Endothelial cell (in vitro differentiated cells): ENCODE measurements at regions not wholly inside any gene's neighbourhood (a gene's known extent, or its start where the extent isn't known, plus 50 kb on each side); places are given as distances from the start of the nearest gene placed in this dataset.

ENCODE experiments used
- DNase-seq: peaks from one replicate; pipeline ENCODE4 v3.0.0; 2021; ENCODE audit warnings: low spot score
- H3K27ac Mint-ChIP-seq: one replicate; pipeline ENCODE4 v1.8.0; 2021; ENCODE audit warnings: mixed read lengths, inconsistent platforms; ENCODE audit not compliant: unreplicated experiment
- H3K27me3 Mint-ChIP-seq: one replicate; pipeline ENCODE4 v1.8.0; 2021; ENCODE audit warnings: mild to moderate bottlenecking, moderate library complexity, mixed read lengths, inconsistent platforms; ENCODE audit not compliant: unreplicated experiment
- H3K36me3 Mint-ChIP-seq: one replicate; pipeline ENCODE4 v1.8.0; 2021; ENCODE audit warnings: mild to moderate bottlenecking, low read depth, mixed read lengths, inconsistent platforms; ENCODE audit not compliant: unreplicated experiment
- H3K4me1 Mint-ChIP-seq: one replicate; pipeline ENCODE4 v1.8.0; 2021; ENCODE audit warnings: mild to moderate bottlenecking, mixed read lengths, inconsistent platforms; ENCODE audit not compliant: unreplicated experiment
- H3K4me3 Mint-ChIP-seq: one replicate; pipeline ENCODE4 v1.8.0; 2021; ENCODE audit warnings: mild to moderate bottlenecking, mixed read lengths, inconsistent platforms; ENCODE audit not compliant: unreplicated experiment
- H3K9me3 Mint-ChIP-seq: one replicate; pipeline ENCODE4 v1.8.0; 2021; ENCODE audit warnings: mixed read lengths, inconsistent platforms; ENCODE audit not compliant: unreplicated experiment
- TF ChIP-seq, protein P1 (sequence below): fragments of 200-600 bp; sonication (generic); IDR thresholded peaks from one replicate; pipeline ENCODE4 v1.5.0; 2021; ENCODE audit warnings: antibody characterized with exemption; ENCODE audit not compliant: unreplicated experiment

DNA sequence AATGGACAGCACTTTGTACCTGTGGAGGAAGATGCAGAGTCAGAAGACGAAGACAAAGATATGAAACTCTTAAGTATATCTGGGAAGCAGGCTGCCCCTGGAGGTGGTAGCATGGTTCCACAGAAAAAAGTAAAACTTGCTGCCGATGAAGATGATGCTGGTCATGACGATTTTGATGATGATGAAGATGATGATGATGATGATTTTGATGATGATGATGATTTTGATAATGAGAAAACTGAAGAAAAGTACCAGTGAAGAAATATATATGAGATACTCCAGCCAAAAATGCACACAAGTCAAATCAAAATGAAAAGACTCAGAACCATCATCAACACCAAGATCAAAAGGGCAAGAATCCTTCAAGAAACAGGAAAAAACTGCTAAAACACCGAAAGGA lies 268.5 kb upstream of the EEF2KMT start:
- Mint-ChIP-seq H3K36me3 (no peaks in the 10 kb centered on the region), H3K9me3 (no peaks in the 10 kb centered on the region), H3K4me3 (no peak overlapping the region), H3K4me1 (peaks cover 3% of the 10 kb centered on the region), H3K27ac (no peak overlapping the region), H3K27me3 (peaks cover 5% of the 10 kb centered on the region)
- TF ChIP-seq, protein P1, sequence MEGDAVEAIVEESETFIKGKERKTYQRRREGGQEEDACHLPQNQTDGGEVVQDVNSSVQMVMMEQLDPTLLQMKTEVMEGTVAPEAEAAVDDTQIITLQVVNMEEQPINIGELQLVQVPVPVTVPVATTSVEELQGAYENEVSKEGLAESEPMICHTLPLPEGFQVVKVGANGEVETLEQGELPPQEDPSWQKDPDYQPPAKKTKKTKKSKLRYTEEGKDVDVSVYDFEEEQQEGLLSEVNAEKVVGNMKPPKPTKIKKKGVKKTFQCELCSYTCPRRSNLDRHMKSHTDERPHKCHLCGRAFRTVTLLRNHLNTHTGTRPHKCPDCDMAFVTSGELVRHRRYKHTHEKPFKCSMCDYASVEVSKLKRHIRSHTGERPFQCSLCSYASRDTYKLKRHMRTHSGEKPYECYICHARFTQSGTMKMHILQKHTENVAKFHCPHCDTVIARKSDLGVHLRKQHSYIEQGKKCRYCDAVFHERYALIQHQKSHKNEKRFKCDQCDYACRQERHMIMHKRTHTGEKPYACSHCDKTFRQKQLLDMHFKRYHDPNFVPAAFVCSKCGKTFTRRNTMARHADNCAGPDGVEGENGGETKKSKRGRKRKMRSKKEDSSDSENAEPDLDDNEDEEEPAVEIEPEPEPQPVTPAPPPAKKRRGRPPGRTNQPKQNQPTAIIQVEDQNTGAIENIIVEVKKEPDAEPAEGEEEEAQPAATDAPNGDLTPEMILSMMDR: no peak
- no peak for DNase-seq

DNA sequence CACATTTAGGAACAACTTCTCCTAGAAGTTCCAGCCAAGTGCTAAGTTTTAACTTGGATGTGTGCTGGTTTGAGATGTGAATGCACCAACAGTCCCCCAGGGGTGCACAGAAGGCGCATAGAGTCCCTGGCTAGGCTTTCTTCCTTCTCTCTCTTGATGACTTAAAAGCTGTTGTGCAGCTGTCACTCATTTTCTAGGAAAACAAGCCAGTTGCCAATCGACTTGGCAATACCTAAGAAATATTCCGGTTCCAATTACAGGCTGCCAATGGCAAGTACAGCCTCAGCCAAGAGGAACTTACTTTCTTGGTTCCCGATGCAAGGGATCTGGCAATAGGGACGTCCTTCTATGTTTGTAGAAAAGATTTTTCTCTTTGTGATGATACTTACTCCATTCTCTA lies 266.6 kb upstream of the EEF2KMT start:
- no peak overlapping the region for H3K27ac Mint-ChIP-seq
- H3K4me1 Mint-ChIP-seq: no peaks in the 10 kb centered on the region
- H3K4me3 Mint-ChIP-seq: no peak overlapping the region
- no peak for DNase-seq
- TF ChIP-seq, protein P1: no peak
- no peaks in the 10 kb centered on the region for H3K9me3 Mint-ChIP-seq
- H3K27me3 Mint-ChIP-seq: peaks cover 2% of the 10 kb centered on the region
- no peaks in the 10 kb centered on the region for H3K36me3 Mint-ChIP-seq

DNA sequence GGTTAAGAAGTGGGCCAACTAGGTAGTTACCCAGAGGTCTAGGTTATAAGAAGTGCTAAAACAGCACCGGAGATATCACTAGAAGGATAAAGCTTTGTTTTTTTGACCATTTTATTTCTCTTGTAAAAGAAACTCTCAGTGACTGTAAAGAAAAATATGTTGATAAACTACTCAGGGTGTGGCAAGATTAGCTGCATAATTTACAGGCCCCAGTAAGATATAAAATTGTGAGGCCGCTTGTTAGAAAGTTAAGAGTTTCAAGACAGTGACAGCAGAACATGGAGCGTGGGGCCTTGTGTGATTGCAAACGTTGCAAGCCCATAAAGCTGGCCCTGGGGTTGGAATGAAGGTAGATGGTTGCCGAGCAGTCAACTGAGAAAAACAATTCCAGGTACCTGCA lies 263.7 kb upstream of the EEF2KMT start:
- no peak overlapping the region for H3K4me3 Mint-ChIP-seq
- no peaks in the 10 kb centered on the region for H3K9me3 Mint-ChIP-seq
- H3K36me3 Mint-ChIP-seq: no peaks in the 10 kb centered on the region
- TF ChIP-seq, protein P1: no peak
- H3K27ac Mint-ChIP-seq: no peak overlapping the region
- H3K4me1 Mint-ChIP-seq: no peaks in the 10 kb centered on the region
- H3K27me3 Mint-ChIP-seq: peaks cover 3% of the 10 kb centered on the region
- DNase-seq: no peak

GRCh38 chr16:5354645-5355044 lies 257.1 kb upstream of the EEF2KMT start:
- TF ChIP-seq, protein P1: no peak
- Mint-ChIP-seq H3K4me3 (no peak overlapping the region), H3K36me3 (no peaks in the 10 kb centered on the region), H3K27me3 (peaks cover 3% of the 10 kb centered on the region), H3K27ac (no peak overlapping the region), H3K4me1 (no peaks in the 10 kb centered on the region), H3K9me3 (no peaks in the 10 kb centered on the region)
- no peak for DNase-seq

- Mint-ChIP-seq H3K36me3 (no peaks in the 10 kb centered on the region), H3K4me1 (no peaks in the 10 kb centered on the region), H3K27ac (no peak overlapping the region), H3K27me3 (peaks cover 1% of the 10 kb centered on the region), H3K9me3 (no peaks in the 10 kb centered on the region), H3K4me3 (no peak overlapping the region)
- DNase-seq: no peak
- TF ChIP-seq, protein P1: no peak
These were observed 252.3 kb upstream of the EEF2KMT start for GRCh38 chr16:5349670-5350517.
